Large intestine (tissue), 3 donors: ENCODE measurements at regions not wholly inside any gene's neighbourhood (a gene's known extent, or its start where the extent isn't known, plus 50 kb on each side); places are given as distances from the start of the nearest gene placed in this dataset.

ENCODE experiments used
- DNase-seq, 2 donors: peaks; one replicate each; pipeline versions ENCODE4 v3.0.0 to v3.0.0-alpha.2; 2013
- H3K27ac ChIP-seq: one replicate; pipeline ENCODE4 v1.5.1; 2013; ENCODE audit warnings: low read length
- H3K27me3 ChIP-seq: 2 replicates; pipeline ENCODE4 v1.6.1; 2013; ENCODE audit warnings: low read length; ENCODE audit not compliant: control insufficient read depth, insufficient read depth
- H3K36me3 ChIP-seq: 2 replicates; pipeline ENCODE4 v1.6.1; 2013; ENCODE audit warnings: low read length; ENCODE audit not compliant: control insufficient read depth, insufficient read depth
- H3K4me1 ChIP-seq: one replicate; pipeline ENCODE4 v1.6.1; 2013; ENCODE audit warnings: low read length; ENCODE audit not compliant: control insufficient read depth, insufficient read depth
- H3K4me3 ChIP-seq: one replicate; pipeline ENCODE4 v1.5.1; 2013; ENCODE audit warnings: low read length
- H3K9me3 ChIP-seq: one replicate; pipeline ENCODE4 v1.6.1; 2013; ENCODE audit warnings: mild to moderate bottlenecking, low read depth, low read length, moderate library complexity; ENCODE audit not compliant: control insufficient read depth
- WGBS: methylation state at CpG from one replicate; pipeline ENCODE4 v1.1.5; 2013; ENCODE audit warnings: low lambda C conversion rate; ENCODE audit not compliant: insufficient coverage; 5-methylcytosine and 5-hydroxymethylcytosine counted together

DNA sequence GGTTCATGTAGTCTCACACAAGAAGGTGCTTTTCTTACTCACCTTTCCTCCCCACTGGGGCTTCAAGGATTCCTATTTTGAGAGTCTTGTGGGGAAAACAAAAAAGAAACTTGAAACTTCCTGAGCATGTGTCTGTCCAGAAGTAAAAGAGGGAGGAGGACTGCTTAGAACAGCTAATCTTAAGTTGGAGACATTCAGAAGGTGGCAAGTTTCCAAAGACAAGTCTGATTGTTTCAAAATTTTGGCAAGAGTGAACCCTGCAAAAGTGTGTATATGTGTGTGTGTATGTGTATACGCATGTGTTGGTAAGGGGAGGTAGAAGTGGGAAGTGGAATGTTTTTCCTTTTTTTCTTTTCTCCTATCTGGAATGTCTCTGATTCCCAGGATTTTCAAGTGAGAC lies 189.0 kb upstream of the FRMPD4 start:
- Histone ChIP-seq H3K27ac (no peak overlapping the region), H3K9me3 (no peaks in the 10 kb centered on the region), H3K36me3 (no peaks in the 10 kb centered on the region), H3K4me3 (no peak overlapping the region), H3K4me1 (no peaks in the 10 kb centered on the region), H3K27me3 (no peaks in the 10 kb centered on the region)
- WGBS = no CpG with 5 or more reads among the region's 1 CpG
- DNase-seq = no peak

DNA sequence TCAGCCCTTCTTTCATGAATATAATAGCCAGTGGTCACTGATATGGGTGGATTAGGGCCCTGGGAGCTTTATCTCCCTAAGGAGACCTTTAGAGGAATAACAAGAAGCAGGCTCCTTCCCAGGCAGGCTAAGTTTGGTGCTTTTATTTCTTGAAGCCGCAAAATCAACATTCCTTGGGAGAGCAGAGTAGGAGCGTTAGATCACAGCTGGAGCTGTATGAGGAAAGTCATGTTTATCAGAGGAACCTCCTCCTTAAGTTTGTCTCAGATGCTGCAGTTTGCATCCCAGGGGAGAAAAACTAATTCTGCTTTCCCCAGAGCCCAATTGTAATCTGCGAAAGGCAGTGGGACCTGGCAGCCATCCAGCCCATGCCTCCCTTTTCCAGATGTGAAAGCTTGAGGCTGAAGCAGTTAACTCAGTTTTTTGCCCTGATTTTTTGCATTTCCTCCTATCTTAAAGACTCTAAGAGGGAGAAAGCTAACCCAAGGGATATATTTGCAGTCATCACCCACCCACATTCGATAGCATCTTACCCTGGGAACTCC lies 186.0 kb upstream of the FRMPD4 start:
- DNase-seq = no peak
- H3K9me3 ChIP-seq = no peaks in the 10 kb centered on the region
- WGBS = no CpG with 5 or more reads among the region's 4 CpGs
- H3K27me3 ChIP-seq = no peaks in the 10 kb centered on the region
- H3K4me3 ChIP-seq = no peak overlapping the region
- no peak overlapping the region for H3K27ac ChIP-seq
- no peaks in the 10 kb centered on the region for H3K4me1 ChIP-seq
- H3K36me3 ChIP-seq = no peaks in the 10 kb centered on the region

DNA sequence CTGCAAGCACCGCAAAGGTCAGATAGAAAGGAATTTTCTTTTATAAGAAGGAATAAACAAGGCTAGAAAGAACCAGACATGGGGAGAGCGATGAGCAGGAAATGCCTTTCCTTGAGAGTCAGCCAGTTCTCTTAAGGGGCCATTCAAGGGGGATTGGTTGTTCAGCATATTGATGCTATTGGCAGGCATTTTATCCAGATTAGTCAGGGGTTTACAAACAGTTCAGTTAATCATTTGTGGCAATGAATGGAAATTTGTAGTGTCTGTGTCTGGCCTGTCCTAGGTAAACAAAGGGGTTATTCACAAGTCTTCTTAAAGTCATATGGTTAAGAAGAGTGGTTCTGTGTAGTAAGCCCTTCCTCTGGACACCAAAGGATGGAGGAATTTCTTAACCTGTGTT lies 184.7 kb upstream of the FRMPD4 start:
- no CpG with 5 or more reads among the region's 2 CpGs for WGBS
- H3K4me1 ChIP-seq = no peaks in the 10 kb centered on the region
- H3K4me3 ChIP-seq = no peak overlapping the region
- DNase-seq = no peak
- H3K36me3 ChIP-seq = no peaks in the 10 kb centered on the region
- H3K9me3 ChIP-seq = no peaks in the 10 kb centered on the region
- H3K27me3 ChIP-seq = no peaks in the 10 kb centered on the region
- no peak overlapping the region for H3K27ac ChIP-seq

DNA sequence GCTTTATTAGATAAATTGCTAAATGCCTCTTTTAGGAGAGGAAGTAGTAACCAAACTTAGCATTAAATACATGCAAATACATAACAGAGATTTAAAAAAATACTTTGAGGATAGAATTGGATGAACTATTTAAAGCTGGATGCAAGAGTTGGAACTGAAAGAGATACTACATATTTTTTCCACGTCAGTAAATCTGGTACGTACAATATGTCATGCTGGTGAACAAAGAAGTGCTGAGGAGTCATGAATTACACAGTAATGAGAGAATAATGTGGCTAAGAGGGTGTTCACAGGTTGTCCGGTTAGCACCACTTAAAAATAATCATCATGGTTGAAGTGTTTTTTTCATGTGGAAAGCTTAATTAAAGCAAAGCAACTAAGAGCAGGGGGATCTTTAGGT lies 184.1 kb upstream of the FRMPD4 start:
- no peak for DNase-seq
- H3K4me3 ChIP-seq = no peak overlapping the region
- H3K27me3 ChIP-seq = no peaks in the 10 kb centered on the region
- no peaks in the 10 kb centered on the region for H3K4me1 ChIP-seq
- WGBS = no CpG with 5 or more reads among the region's 3 CpGs
- H3K9me3 ChIP-seq = no peaks in the 10 kb centered on the region
- H3K36me3 ChIP-seq = no peaks in the 10 kb centered on the region
- H3K27ac ChIP-seq = no peak overlapping the region

DNA sequence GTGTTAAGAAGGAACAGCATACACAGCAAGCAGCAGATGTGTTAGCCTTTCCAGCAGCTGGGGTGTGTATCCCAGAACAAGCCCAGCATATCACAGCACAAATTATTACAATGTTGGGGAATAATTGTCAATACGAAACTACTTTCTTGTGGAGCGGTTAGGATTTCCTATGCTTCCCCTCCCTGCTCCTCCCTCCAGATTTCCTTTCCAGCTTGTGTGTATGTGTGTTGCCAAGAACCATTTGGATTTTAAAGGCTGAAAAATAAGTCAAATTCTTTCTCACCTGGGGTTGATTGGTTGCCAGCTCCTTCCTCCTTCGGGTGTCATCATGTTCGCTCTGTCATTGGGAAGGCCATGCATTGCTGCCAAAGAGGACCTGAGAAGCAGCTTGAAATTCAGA lies 178.2 kb upstream of the FRMPD4 start:
- Histone ChIP-seq H3K4me3 (no peak overlapping the region), H3K36me3 (no peaks in the 10 kb centered on the region), H3K9me3 (no peaks in the 10 kb centered on the region), H3K27me3 (no peaks in the 10 kb centered on the region), H3K4me1 (no peaks in the 10 kb centered on the region), H3K27ac (no peak overlapping the region)
- no peak for DNase-seq
- no CpG with 5 or more reads among the region's 4 CpGs for WGBS

DNA sequence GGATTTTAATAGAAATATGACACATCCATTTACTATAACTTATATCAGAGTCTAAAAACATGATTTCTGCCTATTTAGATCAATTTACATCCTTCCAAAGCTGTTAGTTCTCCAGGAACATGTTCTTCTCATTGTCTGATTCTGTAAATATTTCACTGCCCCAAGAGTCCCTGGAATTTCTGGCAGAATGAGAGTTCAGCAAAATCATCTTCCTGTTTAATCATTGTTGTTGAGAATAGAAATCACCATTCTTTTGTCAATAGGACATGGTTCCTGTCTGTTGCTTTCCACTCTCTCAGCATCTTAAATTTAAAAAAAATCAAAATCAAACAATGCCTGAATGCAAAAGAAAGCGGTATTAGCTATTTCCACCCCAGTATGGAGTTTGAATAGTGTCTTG lies 172.8 kb upstream of the FRMPD4 start:
- H3K27ac ChIP-seq = no peak overlapping the region
- 80% methylated on average over 1 of the region's 1 CpG for WGBS
- H3K4me3 ChIP-seq = no peak overlapping the region
- H3K4me1 ChIP-seq = no peaks in the 10 kb centered on the region
- no peaks in the 10 kb centered on the region for H3K9me3 ChIP-seq
- H3K27me3 ChIP-seq = no peaks in the 10 kb centered on the region
- no peaks in the 10 kb centered on the region for H3K36me3 ChIP-seq
- no peak for DNase-seq

DNA sequence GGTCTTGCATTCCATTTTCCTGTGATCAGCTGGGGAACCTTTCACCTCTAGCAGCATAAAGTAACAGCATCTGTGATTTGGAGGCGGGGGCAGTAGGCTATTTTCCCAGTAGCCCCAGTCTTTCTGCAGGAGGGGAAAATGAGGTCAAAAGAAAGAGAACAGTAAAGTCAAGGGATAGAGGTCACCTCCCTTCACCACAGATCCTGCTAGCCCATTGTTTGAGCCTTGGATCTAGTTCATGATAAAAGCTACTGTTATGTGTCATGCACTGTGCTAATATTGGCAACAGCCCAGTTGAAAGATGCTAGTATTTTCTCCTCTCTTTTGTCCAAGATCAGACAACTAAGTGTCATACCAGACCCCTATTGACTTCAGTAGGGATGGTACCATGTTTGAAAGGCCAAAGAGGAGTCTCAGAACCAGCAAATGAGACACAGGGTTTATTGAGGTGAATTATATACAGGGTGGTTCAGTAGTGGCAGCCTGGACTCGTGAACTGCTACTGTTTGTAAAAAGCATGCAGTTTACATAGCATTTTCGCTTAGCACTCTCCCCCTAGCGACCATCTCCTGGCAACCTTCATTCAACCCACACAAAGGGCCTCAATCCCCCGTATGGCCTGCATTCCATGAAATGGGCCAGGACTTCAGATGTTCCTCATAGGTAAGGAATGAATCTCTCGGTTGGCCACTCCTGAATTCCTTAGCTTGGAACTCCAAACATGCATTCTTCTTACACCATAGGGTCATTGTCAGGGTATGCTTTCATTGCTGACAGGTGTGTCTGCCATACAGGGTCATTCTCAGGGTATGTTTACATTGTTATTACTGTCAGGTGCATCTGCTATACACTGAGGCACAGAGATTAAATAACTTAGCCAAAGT lies 170.0 kb upstream of the FRMPD4 start:
- Histone ChIP-seq H3K4me3 (no peak overlapping the region), H3K4me1 (no peaks in the 10 kb centered on the region), H3K9me3 (no peaks in the 10 kb centered on the region), H3K27me3 (no peaks in the 10 kb centered on the region), H3K27ac (no peak overlapping the region), H3K36me3 (no peaks in the 10 kb centered on the region)
- DNase-seq = no peak
- no CpG with 5 or more reads among the region's 6 CpGs for WGBS

DNA sequence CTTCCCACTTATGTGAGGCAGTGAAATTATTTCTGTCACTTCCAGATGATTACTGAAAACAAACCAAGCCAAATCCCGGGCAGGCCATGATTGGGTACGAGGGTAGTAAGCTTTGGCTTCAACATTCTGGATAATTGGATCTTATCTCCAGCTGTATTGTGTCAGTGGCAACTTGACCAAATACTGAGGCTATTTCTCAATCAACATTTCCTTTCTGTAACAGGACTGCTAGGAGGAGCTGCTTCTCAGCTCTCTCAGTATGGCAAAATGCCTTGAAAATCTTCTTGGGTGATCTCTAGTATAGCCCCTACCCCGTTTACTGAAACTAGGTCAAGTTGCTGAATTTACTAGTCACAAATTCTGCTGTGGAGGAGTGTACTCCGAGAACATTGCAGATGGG lies 169.3 kb upstream of the FRMPD4 start:
- no peaks in the 10 kb centered on the region for H3K36me3 ChIP-seq
- H3K27me3 ChIP-seq = no peaks in the 10 kb centered on the region
- H3K4me1 ChIP-seq = no peaks in the 10 kb centered on the region
- no peak overlapping the region for H3K4me3 ChIP-seq
- no peak for DNase-seq
- no peaks in the 10 kb centered on the region for H3K9me3 ChIP-seq
- WGBS = no CpG with 5 or more reads among the region's 4 CpGs
- no peak overlapping the region for H3K27ac ChIP-seq

DNA sequence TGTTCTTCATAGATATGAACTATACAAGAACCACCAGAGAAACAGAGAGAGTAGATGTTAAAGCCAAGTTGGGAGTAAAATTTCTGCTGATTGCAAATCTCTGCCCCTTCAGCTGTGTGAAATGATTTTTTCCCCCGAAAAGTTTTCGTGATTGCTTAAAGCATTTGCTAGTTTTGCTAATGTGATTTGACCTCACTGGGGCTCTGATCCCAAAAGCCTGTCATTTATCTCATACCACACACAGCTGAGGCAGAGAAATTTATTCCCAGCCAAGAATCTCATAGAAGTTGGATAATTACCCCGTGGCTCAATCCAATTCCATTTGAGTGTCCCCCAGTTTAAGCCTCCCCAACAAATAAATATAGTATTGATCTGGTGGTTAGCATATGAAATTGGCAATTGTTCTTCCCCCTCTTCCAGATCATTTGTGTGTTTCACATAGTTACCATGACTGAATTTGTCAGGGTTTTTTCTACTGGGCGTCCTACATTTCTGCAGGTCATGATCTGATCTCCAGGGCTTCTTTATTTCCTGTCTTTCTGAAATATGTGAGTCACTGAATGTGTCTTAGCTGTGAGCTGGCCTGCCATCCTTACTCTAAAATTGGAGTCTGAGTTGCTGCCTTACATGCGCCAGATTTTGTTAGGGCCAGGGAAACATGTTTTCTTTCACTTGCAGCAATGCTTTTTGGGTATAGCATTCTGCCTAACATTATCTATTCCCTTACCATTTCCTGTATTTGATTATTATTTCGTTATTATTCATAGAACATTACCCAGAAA lies 167.5 kb upstream of the FRMPD4 start:
- H3K36me3 ChIP-seq = no peaks in the 10 kb centered on the region
- no peaks in the 10 kb centered on the region for H3K27me3 ChIP-seq
- no peak for DNase-seq
- WGBS = no CpG with 5 or more reads among the region's 6 CpGs
- no peak overlapping the region for H3K4me3 ChIP-seq
- no peak overlapping the region for H3K27ac ChIP-seq
- no peaks in the 10 kb centered on the region for H3K4me1 ChIP-seq
- no peaks in the 10 kb centered on the region for H3K9me3 ChIP-seq

DNA sequence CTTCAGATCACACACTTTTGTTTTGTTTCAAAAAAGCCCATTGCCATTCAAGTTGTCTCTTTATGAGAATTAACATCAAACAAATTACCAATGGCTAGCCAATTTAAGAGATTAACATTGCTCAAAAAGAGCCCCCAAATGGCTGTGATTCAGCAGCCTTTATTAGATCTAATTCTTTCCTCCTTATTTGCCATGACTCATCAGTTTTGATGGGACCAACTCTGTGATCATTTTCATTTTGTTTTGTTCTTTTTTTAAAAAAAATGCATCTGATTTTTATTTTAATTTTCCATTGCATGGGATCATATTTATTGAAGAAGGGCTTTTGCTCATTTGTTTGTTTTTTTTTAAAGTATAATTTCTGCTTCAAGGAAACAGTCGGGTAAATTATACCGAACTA lies 161.6 kb upstream of the FRMPD4 start:
- Histone ChIP-seq H3K36me3 (no peaks in the 10 kb centered on the region), H3K4me3 (no peak overlapping the region), H3K4me1 (no peaks in the 10 kb centered on the region), H3K27ac (no peak overlapping the region), H3K9me3 (no peaks in the 10 kb centered on the region), H3K27me3 (no peaks in the 10 kb centered on the region)
- WGBS = 100% methylated on average over 2 of the region's 2 CpGs
- DNase-seq = no peak
